ENCODE measurements at regions not wholly inside any gene's neighbourhood (a gene's known extent, or its start where the extent isn't known, plus 50 kb on each side); places are given as distances from the start of the nearest gene placed in this dataset.
A peak's percentile ranks its signal among the peaks of the same experiment; 100 is the strongest.

DNA sequence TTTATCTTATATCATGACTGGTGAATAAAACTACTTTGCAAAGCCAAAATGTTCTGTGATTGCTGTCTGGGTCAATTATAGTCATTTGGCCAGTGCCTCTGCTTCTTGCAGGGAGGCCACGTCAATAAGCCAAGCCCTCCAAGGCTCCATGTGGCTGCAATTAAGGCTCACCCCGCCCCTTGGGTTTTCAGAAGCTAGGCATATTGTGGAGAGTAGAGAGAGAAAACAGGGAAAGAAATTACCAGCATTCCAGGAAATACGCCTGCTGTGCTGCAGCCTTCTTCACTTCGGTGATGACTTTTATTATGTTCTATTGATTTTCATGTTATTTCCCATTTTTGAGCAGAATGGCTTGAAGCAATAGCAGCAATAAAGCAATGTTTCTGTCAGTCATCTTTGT, 319.7 kb downstream of the SOX11 start:
- Histone ChIP-seq H4K20me1 (ENCODE audit: insufficient read depth) (no peaks in the 10 kb centered on the region), H3K79me2 (replicated peaks; ENCODE audit: insufficient read depth, low read length) (no peaks in the 10 kb centered on the region), H2AFZ (ENCODE audit: low read depth, low read length) (no peak overlapping the region), H3K9me2 (ENCODE audit: insufficient read depth, low read length) (no peaks in the 10 kb centered on the region), H3K36me3 (ENCODE audit: insufficient read depth, low read length) (no peaks in the 10 kb centered on the region), H3K4me2 (ENCODE audit: low read length) (no peak overlapping the region), H3K4me3 (ENCODE audit: low read length) (no peak overlapping the region), H3K9me3 (ENCODE audit: low read length) (no peaks in the 10 kb centered on the region), H3F3A (ENCODE audit: insufficient read depth, low read length, poor library complexity, severe bottlenecking) (no peaks in the 10 kb centered on the region), H3K27me3 (ENCODE audit: insufficient read depth, low read depth, low read length) (no peaks in the 10 kb centered on the region), H3K27ac (ENCODE audit: low read length) (peak overlapping the region; percentile 31), H3K9ac (ENCODE audit: low read length) (no peak overlapping the region)
- no peak for TF ChIP-seq RAD21 (conservative IDR thresholded peaks at IDR 0.05)
- peak; percentile 12 for TF ChIP-seq MXI1 (conservative IDR thresholded peaks at IDR 0.05; ENCODE audit: poor library complexity, severe bottlenecking)
- TF ChIP-seq, protein P1, sequence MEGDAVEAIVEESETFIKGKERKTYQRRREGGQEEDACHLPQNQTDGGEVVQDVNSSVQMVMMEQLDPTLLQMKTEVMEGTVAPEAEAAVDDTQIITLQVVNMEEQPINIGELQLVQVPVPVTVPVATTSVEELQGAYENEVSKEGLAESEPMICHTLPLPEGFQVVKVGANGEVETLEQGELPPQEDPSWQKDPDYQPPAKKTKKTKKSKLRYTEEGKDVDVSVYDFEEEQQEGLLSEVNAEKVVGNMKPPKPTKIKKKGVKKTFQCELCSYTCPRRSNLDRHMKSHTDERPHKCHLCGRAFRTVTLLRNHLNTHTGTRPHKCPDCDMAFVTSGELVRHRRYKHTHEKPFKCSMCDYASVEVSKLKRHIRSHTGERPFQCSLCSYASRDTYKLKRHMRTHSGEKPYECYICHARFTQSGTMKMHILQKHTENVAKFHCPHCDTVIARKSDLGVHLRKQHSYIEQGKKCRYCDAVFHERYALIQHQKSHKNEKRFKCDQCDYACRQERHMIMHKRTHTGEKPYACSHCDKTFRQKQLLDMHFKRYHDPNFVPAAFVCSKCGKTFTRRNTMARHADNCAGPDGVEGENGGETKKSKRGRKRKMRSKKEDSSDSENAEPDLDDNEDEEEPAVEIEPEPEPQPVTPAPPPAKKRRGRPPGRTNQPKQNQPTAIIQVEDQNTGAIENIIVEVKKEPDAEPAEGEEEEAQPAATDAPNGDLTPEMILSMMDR (IDR thresholded peaks at IDR 0.05; ENCODE audit: poor library complexity, severe bottlenecking), result no peak
- no peak for TF ChIP-seq POLR2AphosphoS5 (IDR thresholded peaks at IDR 0.05)
- no peak for TF ChIP-seq EP300 (conservative IDR thresholded peaks at IDR 0.05; ENCODE audit: poor library complexity, severe bottlenecking)
- TF ChIP-seq EZH2 (IDR thresholded peaks at IDR 0.05; ENCODE audit: borderline replicate concordance, insufficient read depth, low read length, poor library complexity, severe bottlenecking), result no peak
- TF ChIP-seq, protein P2, sequence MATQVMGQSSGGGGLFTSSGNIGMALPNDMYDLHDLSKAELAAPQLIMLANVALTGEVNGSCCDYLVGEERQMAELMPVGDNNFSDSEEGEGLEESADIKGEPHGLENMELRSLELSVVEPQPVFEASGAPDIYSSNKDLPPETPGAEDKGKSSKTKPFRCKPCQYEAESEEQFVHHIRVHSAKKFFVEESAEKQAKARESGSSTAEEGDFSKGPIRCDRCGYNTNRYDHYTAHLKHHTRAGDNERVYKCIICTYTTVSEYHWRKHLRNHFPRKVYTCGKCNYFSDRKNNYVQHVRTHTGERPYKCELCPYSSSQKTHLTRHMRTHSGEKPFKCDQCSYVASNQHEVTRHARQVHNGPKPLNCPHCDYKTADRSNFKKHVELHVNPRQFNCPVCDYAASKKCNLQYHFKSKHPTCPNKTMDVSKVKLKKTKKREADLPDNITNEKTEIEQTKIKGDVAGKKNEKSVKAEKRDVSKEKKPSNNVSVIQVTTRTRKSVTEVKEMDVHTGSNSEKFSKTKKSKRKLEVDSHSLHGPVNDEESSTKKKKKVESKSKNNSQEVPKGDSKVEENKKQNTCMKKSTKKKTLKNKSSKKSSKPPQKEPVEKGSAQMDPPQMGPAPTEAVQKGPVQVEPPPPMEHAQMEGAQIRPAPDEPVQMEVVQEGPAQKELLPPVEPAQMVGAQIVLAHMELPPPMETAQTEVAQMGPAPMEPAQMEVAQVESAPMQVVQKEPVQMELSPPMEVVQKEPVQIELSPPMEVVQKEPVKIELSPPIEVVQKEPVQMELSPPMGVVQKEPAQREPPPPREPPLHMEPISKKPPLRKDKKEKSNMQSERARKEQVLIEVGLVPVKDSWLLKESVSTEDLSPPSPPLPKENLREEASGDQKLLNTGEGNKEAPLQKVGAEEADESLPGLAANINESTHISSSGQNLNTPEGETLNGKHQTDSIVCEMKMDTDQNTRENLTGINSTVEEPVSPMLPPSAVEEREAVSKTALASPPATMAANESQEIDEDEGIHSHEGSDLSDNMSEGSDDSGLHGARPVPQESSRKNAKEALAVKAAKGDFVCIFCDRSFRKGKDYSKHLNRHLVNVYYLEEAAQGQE (IDR thresholded peaks at IDR 0.05; ENCODE audit: borderline replicate concordance), result peak; percentile 83
- TF ChIP-seq SMC3 (conservative IDR thresholded peaks at IDR 0.05; ENCODE audit: poor library complexity), result no peak
- TF ChIP-seq TAF1 (IDR thresholded peaks at IDR 0.05; ENCODE audit: low read depth), result no peak

DNA sequence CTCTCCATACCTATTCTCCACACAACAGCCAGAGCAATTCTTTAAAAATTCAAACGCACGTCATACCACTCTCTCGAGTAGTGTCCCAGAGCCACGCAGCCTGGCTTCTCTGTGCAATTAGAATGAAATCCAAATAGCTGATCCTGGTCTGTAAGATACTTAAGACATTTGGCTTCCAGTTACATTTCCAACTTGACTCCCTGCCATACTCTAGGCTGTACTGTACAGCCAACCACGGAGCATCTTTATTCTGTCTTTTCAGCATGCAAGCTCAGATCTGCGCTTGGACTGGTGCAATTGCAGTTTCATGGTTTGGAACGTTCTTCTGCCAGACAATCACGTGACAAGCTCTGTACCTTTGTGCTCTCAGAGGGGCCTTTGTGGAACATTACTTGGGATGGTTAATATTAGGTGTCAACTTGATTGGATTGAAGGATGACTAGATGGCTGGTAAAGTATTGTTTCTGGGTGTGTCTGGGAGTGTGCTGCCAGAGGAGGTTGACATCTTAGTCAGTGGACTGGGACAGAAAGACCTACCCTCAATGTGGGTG, 325.6 kb downstream of the SOX11 start:
- Histone ChIP-seq H3K27me3 (ENCODE audit: insufficient read depth, low read depth, low read length) (no peaks in the 10 kb centered on the region), H2AFZ (ENCODE audit: low read depth, low read length) (no peak overlapping the region), H3K36me3 (ENCODE audit: insufficient read depth, low read length) (no peaks in the 10 kb centered on the region), H3F3A (ENCODE audit: insufficient read depth, low read length, poor library complexity, severe bottlenecking) (no peaks in the 10 kb centered on the region), H3K9ac (ENCODE audit: low read length) (no peak overlapping the region), H3K9me2 (ENCODE audit: insufficient read depth, low read length) (no peaks in the 10 kb centered on the region), H3K27ac (ENCODE audit: low read length) (no peak overlapping the region), H4K20me1 (ENCODE audit: insufficient read depth) (no peaks in the 10 kb centered on the region), H3K9me3 (ENCODE audit: low read length) (no peaks in the 10 kb centered on the region), H3K4me3 (ENCODE audit: low read length) (no peak overlapping the region), H3K79me2 (replicated peaks; ENCODE audit: insufficient read depth, low read length) (no peaks in the 10 kb centered on the region), H3K4me2 (ENCODE audit: low read length) (no peak overlapping the region)
- no peak for TF ChIP-seq EP300 (conservative IDR thresholded peaks at IDR 0.05; ENCODE audit: poor library complexity, severe bottlenecking)
- no peak for TF ChIP-seq EZH2 (IDR thresholded peaks at IDR 0.05; ENCODE audit: borderline replicate concordance, insufficient read depth, low read length, poor library complexity, severe bottlenecking)
- TF ChIP-seq, protein P2 (IDR thresholded peaks at IDR 0.05; ENCODE audit: borderline replicate concordance), result no peak

Measured in neural cell (in vitro differentiated cells).